ENCODE measurements at regions not wholly inside any gene's neighbourhood (a gene's known extent, or its start where the extent isn't known, plus 50 kb on each side); places are given as distances from the start of the nearest gene placed in this dataset.

DNA sequence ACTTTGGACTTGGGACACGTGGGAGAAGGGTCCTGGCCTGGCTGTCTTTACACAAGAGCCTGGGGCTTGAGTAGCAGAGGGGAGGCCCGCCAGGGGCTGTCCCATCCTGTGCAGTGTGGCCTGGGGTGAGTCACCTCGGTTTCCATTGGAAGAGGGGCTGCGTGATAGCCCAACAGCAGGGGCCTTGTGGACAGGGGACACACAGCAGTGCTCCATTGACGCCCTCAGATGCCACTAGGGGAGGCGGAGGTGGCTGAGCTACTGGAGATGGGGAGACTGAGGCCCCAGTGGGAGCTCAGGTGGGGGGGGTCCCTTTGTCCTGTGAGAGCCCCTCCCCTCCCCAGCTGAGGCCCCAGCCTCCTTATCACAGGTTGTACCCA is 50.0 kb upstream of the RNU6ATAC start:
- no peak for TF ChIP-seq CTCF (IDR thresholded peaks at IDR 0.05; ENCODE audit: unreplicated experiment)
- Mint-ChIP-seq H3K27ac (no peak overlapping the region), H3K4me3 (ENCODE audit: low read depth) (no peak overlapping the region), H3K36me3 (ENCODE audit: insufficient read depth) (no peaks in the 10 kb centered on the region), H3K9me3 (ENCODE audit: low read depth) (no peaks in the 10 kb centered on the region), H3K4me1 (ENCODE audit: low read depth) (peaks cover 22% of the 10 kb centered on the region), H3K27me3 (no peaks in the 10 kb centered on the region)
- no peak for DNase-seq (ENCODE audit: low spot score, unreplicated experiment)

DNA sequence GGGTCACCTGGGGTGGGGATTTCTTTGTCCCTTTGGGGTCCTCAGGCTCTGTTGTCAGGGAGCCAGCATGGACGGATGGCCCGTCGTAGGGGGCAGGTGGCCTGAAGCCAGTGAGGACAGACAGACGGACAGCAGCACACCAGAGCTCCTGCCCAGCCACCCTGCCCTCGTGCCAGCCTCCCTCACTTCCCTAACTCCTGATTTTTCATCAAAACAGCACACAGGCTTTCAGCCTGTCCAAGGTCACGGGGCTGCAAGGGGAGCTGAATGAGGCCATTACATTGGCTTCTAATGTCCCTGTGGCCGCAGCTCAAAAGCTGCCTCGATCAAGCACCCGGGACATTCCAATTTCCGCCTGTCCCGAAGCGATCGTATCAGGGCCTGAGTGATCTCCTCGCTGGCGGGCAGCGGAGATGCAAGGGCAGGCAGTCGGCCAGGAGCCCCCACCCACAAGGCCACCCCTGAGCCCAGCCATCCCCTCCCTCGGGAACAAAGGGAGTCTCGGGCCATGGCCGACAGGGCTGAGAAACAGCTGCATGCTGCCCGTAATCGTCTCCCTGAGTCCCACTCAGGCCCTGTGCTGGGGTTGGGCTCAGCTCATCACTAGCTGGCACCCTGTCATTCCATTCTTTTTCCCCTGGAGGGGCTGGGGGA is 50.5 kb upstream of the RNU6ATAC start:
- DNase-seq (ENCODE audit: low spot score, unreplicated experiment) = no peak
- H3K27ac Mint-ChIP-seq = no peak overlapping the region
- no peaks in the 10 kb centered on the region for H3K36me3 Mint-ChIP-seq (ENCODE audit: insufficient read depth)
- H3K4me1 Mint-ChIP-seq (ENCODE audit: low read depth) = peaks cover 22% of the 10 kb centered on the region
- H3K4me3 Mint-ChIP-seq (ENCODE audit: low read depth) = no peak overlapping the region
- H3K9me3 Mint-ChIP-seq (ENCODE audit: low read depth) = no peaks in the 10 kb centered on the region
- no peaks in the 10 kb centered on the region for H3K27me3 Mint-ChIP-seq
- TF ChIP-seq CTCF (IDR thresholded peaks at IDR 0.05; ENCODE audit: unreplicated experiment) = no peak

- H3K9me3 Mint-ChIP-seq (ENCODE audit: low read depth) = no peaks in the 10 kb centered on the region
- no peak overlapping the region for H3K27ac Mint-ChIP-seq
- no peaks in the 10 kb centered on the region for H3K27me3 Mint-ChIP-seq
Measured at GRCh38 chr9:134215420-134215698, 51.0 kb upstream of the RNU6ATAC start.

GRCh38 chr9:134215699-134216448 is 51.5 kb upstream of the RNU6ATAC start:
- H3K4me3 Mint-ChIP-seq (ENCODE audit: low read depth) = no peak overlapping the region
- no peaks in the 10 kb centered on the region for H3K9me3 Mint-ChIP-seq (ENCODE audit: low read depth)
- DNase-seq (ENCODE audit: low spot score, unreplicated experiment) = no peak
- no peak for TF ChIP-seq CTCF (IDR thresholded peaks at IDR 0.05; ENCODE audit: unreplicated experiment)
- no peaks in the 10 kb centered on the region for H3K36me3 Mint-ChIP-seq (ENCODE audit: insufficient read depth)
- no peaks in the 10 kb centered on the region for H3K27me3 Mint-ChIP-seq
- H3K4me1 Mint-ChIP-seq (ENCODE audit: low read depth) = peaks cover 25% of the 10 kb centered on the region
- H3K27ac Mint-ChIP-seq = peak overlapping the region; percentile 69

More at GRCh38 chr9:134215420-134215698, 51.0 kb upstream of the RNU6ATAC start:
- Mint-ChIP-seq H3K36me3 (ENCODE audit: insufficient read depth) (no peaks in the 10 kb centered on the region), H3K4me1 (ENCODE audit: low read depth) (peaks cover 24% of the 10 kb centered on the region), H3K4me3 (ENCODE audit: low read depth) (no peak overlapping the region)
- no peak for DNase-seq (ENCODE audit: low spot score, unreplicated experiment)
- no peak for TF ChIP-seq CTCF (IDR thresholded peaks at IDR 0.05; ENCODE audit: unreplicated experiment)

DNA sequence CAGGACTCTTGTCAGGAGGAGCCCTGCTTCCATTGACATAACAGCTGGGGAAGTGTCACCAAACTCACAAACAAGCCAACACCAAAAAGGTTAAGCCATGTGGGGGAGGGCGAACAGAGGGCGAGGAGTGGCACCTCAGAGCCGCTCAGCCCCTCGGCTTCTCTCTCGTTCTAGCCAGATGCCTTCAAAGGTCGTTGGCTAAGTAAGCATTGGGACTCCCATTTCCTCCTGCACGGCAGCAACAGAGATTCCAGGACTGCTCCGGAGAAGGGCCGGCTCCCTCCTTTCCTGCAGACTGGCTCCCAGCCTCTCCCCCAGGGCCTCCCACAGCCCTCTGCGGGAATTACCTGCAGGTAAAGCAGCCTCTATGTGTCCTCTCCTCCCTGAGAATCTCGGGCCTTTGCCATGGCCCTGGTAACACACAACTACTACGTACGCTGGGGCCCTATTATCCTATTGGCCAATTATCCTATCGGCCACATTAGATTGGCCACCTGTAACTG is 52.1 kb upstream of the RNU6ATAC start:
- no peaks in the 10 kb centered on the region for H3K36me3 Mint-ChIP-seq (ENCODE audit: insufficient read depth)
- H3K4me3 Mint-ChIP-seq (ENCODE audit: low read depth) = peak overlapping the region; percentile 9
- no peak for DNase-seq (ENCODE audit: low spot score, unreplicated experiment)
- no peaks in the 10 kb centered on the region for H3K27me3 Mint-ChIP-seq
- no peak for TF ChIP-seq CTCF (IDR thresholded peaks at IDR 0.05; ENCODE audit: unreplicated experiment)
- H3K4me1 Mint-ChIP-seq (ENCODE audit: low read depth) = peaks cover 25% of the 10 kb centered on the region
- no peak overlapping the region for H3K27ac Mint-ChIP-seq
- H3K9me3 Mint-ChIP-seq (ENCODE audit: low read depth) = no peaks in the 10 kb centered on the region
